Central memory CD8-positive, alpha-beta T cell (primary cell): ENCODE measurements at regions not wholly inside any gene's neighbourhood (a gene's known extent, or its start where the extent isn't known, plus 50 kb on each side); places are given as distances from the start of the nearest gene placed in this dataset.

Experiments
- ATAC-seq: fragments of 150-1000 bp; cut with Tn5 transposase; replicated peaks from 2 replicates; pipeline ENCODE4 v1.10.0; 2022; ENCODE audit warnings: mild to moderate bottlenecking, moderate FRiP score, moderate number of reproducible peaks; ENCODE audit not compliant: poor library complexity, severe bottlenecking; ENCODE audit errors: extremely low read depth
- DNase-seq, 2 donors: peaks; one replicate each; pipeline ENCODE4 v3.0.0; 2021; ENCODE audit warnings: low spot score in 2 of 2
- H3K27ac Mint-ChIP-seq: one replicate; pipeline ENCODE4 v1.8.0; 2022; ENCODE audit warnings: low read depth, mild to moderate bottlenecking, moderate library complexity, mixed read lengths
- H3K27me3 Mint-ChIP-seq: one replicate; pipeline ENCODE4 v1.8.0; 2022; ENCODE audit warnings: mixed read lengths
- H3K36me3 Mint-ChIP-seq: one replicate; pipeline ENCODE4 v1.8.0; 2022; ENCODE audit warnings: mild to moderate bottlenecking, moderate library complexity, mixed read lengths; ENCODE audit not compliant: insufficient read depth
- H3K4me1 Mint-ChIP-seq: one replicate; pipeline ENCODE4 v1.8.0; 2022; ENCODE audit warnings: mixed read lengths
- H3K4me3 Mint-ChIP-seq: one replicate; pipeline ENCODE4 v1.8.0; 2022; ENCODE audit warnings: mild to moderate bottlenecking, moderate library complexity, mixed read lengths
- H3K9me3 Mint-ChIP-seq: one replicate; pipeline ENCODE4 v1.8.0; 2022; ENCODE audit warnings: mixed read lengths

DNA sequence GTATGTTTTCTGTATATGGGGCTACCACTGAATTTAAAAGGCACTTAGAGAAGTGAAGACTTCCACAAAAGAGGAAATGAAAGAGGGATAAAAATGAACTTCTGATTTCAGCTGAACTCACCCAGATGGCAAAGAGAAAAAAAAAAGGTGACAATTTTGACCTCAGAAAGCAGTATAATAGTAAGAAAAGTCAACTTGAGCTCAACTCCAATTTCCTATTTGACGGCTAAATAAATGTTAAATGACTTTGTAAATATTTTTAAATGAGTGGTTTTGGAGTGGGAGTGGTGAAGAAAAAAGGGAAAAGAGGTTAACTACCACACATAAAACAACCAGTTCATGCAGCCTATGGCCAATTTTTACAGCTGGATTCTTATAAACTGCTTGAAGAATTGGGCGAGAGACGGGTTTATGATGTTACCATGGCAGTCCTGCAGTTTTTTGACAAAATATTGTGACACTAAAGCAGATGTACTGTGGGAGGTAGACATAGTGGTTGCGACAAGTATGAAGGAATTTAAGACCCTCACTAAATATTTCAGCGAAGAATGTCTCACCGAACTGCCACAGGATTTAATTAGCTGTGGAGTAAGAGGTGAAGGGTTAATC, 49.8 kb upstream of the ADTRP start:
- ATAC-seq, result no peak
- Mint-ChIP-seq H3K4me1 (no peaks in the 10 kb centered on the region), H3K9me3 (no peaks in the 10 kb centered on the region), H3K4me3 (no peak overlapping the region), H3K27ac (no peak overlapping the region), H3K36me3 (peaks cover 2% of the 10 kb centered on the region), H3K27me3 (peaks cover 66% of the 10 kb centered on the region)
- no peak for DNase-seq
